IPS-18a (cell line): ENCODE measurements at regions not wholly inside any gene's neighbourhood (a gene's known extent, or its start where the extent isn't known, plus 50 kb on each side); places are given as distances from the start of the nearest gene placed in this dataset.

Source experiments
- H3K27ac ChIP-seq: one replicate; pipeline ENCODE4 v1.5.1; 2013; ENCODE audit warnings: low read length
- H3K27me3 ChIP-seq: one replicate; pipeline ENCODE4 v1.6.1; 2013; ENCODE audit warnings: mild to moderate bottlenecking, low read length; ENCODE audit not compliant: control insufficient read depth, insufficient read depth
- H3K36me3 ChIP-seq: one replicate; pipeline ENCODE4 v1.6.1; 2013; ENCODE audit warnings: low read depth, low read length; ENCODE audit not compliant: control insufficient read depth
- H3K4me1 ChIP-seq: one replicate; pipeline ENCODE4 v1.6.1; 2013; ENCODE audit warnings: low read depth, low read length; ENCODE audit not compliant: control insufficient read depth
- H3K4me3 ChIP-seq: one replicate; pipeline ENCODE4 v1.5.1; 2013; ENCODE audit warnings: low read length
- H3K9ac ChIP-seq: one replicate; pipeline ENCODE4 v1.6.1; 2013; ENCODE audit warnings: mild to moderate bottlenecking, low read length, moderate library complexity
- H3K9me3 ChIP-seq: one replicate; pipeline ENCODE4 v1.6.1; 2013; ENCODE audit warnings: low read depth, low read length; ENCODE audit not compliant: control insufficient read depth

DNA sequence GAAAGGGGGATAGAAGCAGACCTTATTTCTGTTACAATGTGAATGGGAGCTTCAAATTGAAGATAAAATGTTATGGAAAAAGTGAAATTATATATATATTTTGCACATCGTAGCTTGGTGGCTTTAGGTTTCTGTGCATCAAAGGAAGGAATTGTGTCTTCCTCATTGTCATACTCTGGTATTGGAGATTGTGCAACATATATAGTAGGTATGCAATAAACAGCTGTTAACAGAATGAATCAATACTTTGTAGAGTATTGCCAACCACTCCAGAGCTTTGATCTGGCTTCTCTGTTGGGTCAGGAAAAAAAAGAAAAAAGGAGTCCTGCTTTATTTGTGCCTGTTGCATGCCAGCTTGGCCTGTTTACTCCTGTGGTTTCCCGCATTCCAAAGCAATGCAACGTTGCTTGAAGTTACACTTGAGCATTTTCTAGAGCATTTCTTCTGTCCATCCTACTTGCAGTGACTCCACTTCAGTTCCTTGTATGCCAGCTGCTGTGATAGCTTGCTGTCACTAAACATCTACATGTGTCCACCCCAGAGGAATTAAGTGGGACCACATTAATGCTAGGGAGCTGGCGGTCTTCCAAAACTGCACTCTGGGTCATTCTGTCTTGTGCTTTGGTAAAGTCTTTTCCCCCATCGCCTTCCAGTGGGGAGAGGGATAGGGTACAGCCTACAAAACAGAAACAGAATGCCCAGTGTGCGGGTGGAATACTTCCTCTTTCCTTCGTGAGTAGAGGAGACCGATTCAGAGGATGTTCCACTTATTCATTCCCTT lies 62.0 kb upstream of the MEF2C start:
- Histone ChIP-seq H3K27ac (no peak overlapping the region), H3K4me3 (no peak overlapping the region), H3K9me3 (no peaks in the 10 kb centered on the region), H3K9ac (no peak overlapping the region), H3K4me1 (peaks cover 15% of the 10 kb centered on the region), H3K36me3 (no peaks in the 10 kb centered on the region), H3K27me3 (no peaks in the 10 kb centered on the region)

DNA sequence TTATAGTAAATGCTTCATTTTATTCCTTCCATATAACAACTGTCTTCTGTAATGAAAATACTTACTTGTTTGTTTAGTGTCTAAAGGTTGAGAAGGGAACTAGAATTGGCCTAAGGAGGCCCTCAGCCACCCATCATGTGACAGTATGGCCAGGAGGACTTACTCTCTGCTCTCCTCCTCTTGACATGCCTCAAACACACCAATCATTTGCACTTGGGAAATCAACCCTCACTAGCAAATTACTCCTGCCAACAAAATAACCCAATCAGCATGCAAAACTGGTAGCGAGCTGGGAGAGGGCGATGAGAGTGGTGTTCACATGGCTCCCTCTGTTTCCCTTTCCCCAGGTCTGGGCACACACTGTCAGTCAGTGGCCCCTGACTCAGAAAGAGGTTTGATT lies 58.6 kb upstream of the MEF2C start:
- Histone ChIP-seq H3K4me1 (no peaks in the 10 kb centered on the region), H3K9me3 (no peaks in the 10 kb centered on the region), H3K27ac (no peak overlapping the region), H3K9ac (no peak overlapping the region), H3K36me3 (no peaks in the 10 kb centered on the region), H3K4me3 (no peak overlapping the region), H3K27me3 (no peaks in the 10 kb centered on the region)

DNA sequence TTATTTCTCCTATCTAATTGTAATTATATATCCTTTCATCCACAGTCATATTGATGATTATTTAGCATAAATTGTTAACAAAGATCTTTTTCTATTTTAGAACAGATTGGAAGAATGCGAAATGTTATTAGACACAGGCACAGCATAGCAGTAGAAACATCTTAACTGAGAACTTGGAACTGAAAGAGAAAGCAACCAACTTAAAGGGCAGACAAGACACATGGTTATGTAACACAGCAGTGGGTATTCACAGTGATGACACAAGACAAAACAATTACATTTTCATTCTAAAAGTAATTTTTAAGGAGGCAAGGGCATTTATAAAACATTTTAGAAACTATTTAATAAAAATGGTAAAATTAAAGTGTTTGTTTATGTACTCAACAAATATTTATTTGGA lies 57.7 kb upstream of the MEF2C start:
- H3K4me3 ChIP-seq, result no peak overlapping the region
- no peak overlapping the region for H3K9ac ChIP-seq
- no peaks in the 10 kb centered on the region for H3K4me1 ChIP-seq
- H3K9me3 ChIP-seq, result no peaks in the 10 kb centered on the region
- H3K27me3 ChIP-seq, result no peaks in the 10 kb centered on the region
- no peak overlapping the region for H3K27ac ChIP-seq
- no peaks in the 10 kb centered on the region for H3K36me3 ChIP-seq

DNA sequence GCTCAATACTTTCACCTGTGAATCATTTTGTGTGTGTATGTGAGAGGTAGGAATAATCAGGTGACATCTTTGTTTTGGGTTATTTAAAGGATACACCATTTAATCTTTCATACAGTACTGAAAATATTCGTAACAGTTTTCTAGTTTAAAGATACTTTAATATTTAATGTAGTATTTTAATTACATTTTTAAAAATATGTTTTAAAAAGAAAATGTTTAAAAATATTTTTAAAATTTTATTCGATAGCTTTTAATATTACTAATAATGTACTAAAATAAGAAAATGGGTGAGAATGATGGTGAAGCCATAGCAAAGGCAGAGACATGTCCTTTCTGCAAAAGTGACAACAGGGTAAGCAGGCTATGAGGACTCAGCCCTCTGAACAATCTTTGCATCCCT lies 56.3 kb upstream of the MEF2C start:
- Histone ChIP-seq H3K27ac (no peak overlapping the region), H3K27me3 (no peaks in the 10 kb centered on the region), H3K4me3 (no peak overlapping the region), H3K9me3 (no peaks in the 10 kb centered on the region), H3K4me1 (no peaks in the 10 kb centered on the region), H3K36me3 (no peaks in the 10 kb centered on the region), H3K9ac (no peak overlapping the region)

DNA sequence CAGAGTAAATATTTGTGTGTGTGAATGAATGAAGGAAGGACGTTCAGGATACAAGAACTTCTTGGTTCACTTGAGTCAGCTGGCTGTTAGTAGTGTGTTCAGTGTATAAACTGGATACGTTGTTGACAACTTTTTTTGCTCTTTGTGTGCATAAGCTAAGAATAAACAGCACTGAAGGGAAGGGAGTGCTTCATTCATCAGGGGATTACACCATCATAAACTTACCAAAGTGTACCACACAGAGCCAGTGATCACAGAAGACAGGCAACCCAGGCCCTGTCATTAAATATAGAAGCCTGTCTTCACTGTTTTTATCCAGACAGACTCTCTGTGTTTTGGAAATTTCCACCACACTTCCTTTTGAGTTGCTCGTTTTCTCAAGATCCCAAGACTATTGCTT lies 55.5 kb upstream of the MEF2C start:
- Histone ChIP-seq H3K27ac (no peak overlapping the region), H3K4me3 (no peak overlapping the region), H3K36me3 (no peaks in the 10 kb centered on the region), H3K9me3 (no peaks in the 10 kb centered on the region), H3K27me3 (no peaks in the 10 kb centered on the region), H3K4me1 (no peaks in the 10 kb centered on the region), H3K9ac (no peak overlapping the region)

DNA sequence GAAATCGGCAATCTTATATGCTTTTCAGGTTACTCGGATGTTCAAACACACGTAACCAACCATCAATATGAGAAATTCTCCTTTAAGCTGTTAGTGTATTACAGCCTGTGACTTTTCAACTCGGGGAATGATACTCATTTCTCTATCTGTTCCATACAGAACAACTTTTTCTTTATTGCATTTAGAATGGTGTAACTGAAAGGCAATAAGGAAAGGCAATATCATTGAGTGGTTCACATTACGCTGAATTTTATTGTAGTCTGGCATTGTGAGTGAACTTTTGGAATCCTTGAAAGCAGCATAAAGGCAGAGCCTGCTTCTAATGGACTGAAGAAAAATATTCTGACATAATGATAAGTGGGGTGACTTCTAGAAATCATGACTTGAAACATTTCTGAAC lies 54.4 kb upstream of the MEF2C start:
- Histone ChIP-seq H3K4me3 (no peak overlapping the region), H3K27me3 (no peaks in the 10 kb centered on the region), H3K4me1 (no peaks in the 10 kb centered on the region), H3K27ac (no peak overlapping the region), H3K9me3 (no peaks in the 10 kb centered on the region), H3K36me3 (no peaks in the 10 kb centered on the region), H3K9ac (no peak overlapping the region)

DNA sequence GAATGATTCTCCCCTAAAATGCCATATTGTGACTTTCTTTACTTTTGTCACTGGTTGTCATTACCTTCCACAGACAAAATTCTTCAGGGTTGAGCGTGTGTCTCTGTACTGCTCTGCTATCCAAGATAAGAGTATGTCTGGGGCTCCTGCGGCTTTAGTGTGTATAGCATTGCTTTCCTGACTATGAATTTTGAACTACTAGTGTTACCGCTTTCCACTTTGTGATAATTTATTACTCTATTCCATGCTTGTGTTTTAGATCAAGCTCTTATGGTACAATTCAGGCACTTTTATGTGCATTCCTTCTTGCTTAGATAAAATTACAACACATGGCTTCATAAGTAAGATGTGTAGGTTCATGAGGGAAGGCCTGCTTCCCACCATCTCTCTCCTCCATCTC lies 51.5 kb upstream of the MEF2C start:
- H3K27me3 ChIP-seq, result no peaks in the 10 kb centered on the region
- no peaks in the 10 kb centered on the region for H3K4me1 ChIP-seq
- no peak overlapping the region for H3K4me3 ChIP-seq
- H3K9me3 ChIP-seq, result no peaks in the 10 kb centered on the region
- H3K9ac ChIP-seq, result no peak overlapping the region
- no peak overlapping the region for H3K27ac ChIP-seq
- no peaks in the 10 kb centered on the region for H3K36me3 ChIP-seq
